HG02759 (cell line): ENCODE measurements at regions not wholly inside any gene's neighbourhood (a gene's known extent, or its start where the extent isn't known, plus 50 kb on each side); places are given as distances from the start of the nearest gene placed in this dataset.

Experiments
- ATAC-seq: cut with Tn5 transposase; IDR thresholded peaks from one replicate; pipeline ENCODE4 v1.9.1; 2021; ENCODE audit warnings: mild to moderate bottlenecking, moderate library complexity; ENCODE audit not compliant: unreplicated experiment

- ATAC-seq, result no peak
Observed at GRCh38 chr13:26989957-26990713, 181.5 kb downstream of the USP12 start.

GRCh38 chr13:26989261-26989956, 182.2 kb downstream of the USP12 start:
- ATAC-seq, result no peak

- no peak for ATAC-seq
Observed at GRCh38 chr13:26988059-26988769, 183.4 kb downstream of the USP12 start.

DNA sequence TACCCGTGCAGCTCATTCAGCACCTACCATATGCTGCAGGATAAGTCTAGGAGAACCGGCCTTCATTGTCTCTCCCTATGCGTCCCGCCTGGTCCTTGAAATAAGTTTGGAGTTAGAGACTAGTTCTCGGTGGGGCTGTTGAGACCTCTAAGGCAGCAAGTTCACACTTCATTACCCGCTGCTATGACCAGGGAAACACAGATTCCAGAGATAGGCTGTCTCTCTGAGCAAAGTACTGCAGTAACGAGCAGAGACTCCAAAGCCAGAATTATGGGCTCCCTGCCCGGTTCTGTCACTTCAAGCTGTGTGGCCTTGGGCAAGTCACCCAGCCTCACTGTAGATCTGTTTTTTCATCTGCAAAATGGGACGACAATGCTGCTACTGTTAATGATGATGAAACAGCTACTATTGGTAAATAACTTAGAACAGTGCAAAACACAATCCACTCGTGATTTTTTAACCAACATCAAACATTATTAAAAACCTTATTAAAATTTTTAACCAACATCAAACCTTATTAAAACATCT, 184.1 kb downstream of the USP12 start:
- ATAC-seq, result no peak

GRCh38 chr13:26985285-26985878, 186.2 kb downstream of the USP12 start:
- ATAC-seq, result no peak

DNA sequence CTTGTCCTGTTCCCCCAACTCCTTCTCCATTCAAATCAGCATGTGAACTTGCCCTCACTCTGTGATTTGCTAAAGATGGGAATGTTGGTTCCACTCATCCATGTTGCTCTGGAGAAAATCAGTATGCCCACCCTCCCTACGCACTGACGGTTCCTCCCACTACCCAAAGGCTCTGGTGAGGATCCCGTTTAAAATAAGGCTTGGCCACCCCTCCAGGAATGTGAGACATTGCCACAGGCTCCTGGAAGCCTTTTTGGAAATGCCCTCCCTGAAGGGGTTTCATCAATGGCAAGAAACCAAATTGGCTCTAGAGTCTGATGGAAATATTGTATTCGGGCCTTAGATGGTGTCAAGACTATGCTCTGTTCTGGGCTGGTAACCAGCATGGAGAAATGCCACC, 187.3 kb downstream of the USP12 start:
- no peak for ATAC-seq

GRCh38 chr13:26983543-26984320, 187.9 kb downstream of the USP12 start:
- no peak for ATAC-seq

- ATAC-seq, result no peak
Observed at GRCh38 chr13:26980099-26981031, 191.2 kb downstream of the USP12 start.

DNA sequence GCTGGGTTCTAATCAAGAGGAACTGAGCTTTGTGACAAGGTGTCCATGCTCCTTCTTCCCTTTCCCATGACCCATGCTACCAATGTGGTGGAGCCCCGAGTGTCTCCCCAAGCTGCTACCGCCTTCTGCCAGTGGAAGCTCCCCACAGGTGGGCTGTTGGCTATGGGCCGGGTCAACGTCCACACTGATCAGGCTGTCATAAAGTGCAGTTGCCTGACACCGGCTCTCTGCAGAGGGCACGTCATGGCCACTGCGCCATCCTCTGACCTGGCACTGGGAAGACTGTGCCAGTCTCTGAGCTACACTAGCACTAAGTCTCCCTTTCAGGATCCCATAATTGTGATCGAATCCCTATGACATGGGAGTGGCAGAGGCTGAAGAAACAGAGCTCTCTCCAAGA, 192.3 kb downstream of the USP12 start:
- no peak for ATAC-seq

GRCh38 chr13:26978081-26978860, 193.3 kb downstream of the USP12 start:
- no peak for ATAC-seq

GRCh38 chr13:26977541-26977940, 194.1 kb downstream of the USP12 start:
- no peak for ATAC-seq

DNA sequence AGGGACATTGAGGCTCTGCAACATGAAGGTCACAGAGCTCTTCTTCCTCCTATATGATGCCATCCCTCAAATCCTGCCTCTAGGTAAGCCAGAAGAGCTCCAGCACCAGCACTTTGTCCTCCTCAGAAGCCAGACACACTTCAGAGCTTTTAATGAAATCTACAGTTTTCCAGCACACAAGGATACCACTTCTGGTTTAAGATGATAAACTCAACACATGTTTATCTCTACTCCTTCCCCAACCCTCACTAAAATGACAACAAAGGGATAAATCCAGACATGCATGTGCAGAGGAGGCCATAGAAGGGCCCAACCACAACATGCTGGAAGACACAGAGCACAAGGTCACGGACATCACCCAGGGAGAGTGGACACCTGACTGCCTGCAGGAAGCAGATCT, 195.3 kb downstream of the USP12 start:
- no peak for ATAC-seq

DNA sequence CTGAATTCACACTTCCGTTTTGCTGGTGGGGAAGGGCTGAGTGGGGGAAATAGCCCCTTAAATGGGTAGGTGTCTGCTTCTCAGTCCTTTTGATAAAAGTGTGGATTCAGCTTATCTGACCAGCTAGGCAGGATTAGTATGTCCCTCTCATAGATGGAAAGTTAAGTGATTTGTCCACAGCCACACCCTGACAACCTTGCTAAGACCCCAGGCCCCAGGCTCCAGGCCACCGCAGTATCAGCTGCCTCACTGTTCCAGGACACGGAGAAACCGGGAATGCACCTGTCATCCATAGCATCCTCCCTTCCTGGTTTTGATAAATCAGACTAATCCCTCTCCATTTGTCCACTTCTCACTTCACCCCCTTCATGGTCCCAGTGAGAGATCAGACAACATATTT, 197.7 kb downstream of the USP12 start:
- no peak for ATAC-seq

DNA sequence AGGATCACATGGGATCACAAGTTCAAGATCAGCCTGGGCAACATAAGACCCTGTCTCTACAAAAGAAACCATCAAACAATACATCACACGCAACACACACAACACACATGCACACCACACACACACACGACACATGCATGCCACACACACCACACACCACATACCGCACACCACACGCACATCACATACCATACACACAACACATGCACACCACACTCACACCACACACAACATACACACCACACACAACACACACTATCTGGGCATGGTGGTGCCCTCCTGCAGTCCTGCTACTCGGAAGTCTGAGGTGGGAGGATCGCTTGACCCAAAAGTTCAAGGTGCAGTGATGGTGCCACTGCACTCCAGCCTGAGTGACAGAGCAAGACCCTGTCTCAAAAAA, 198.3 kb downstream of the USP12 start:
- ATAC-seq, result no peak

- ATAC-seq, result peak; percentile 57
Observed at GRCh38 chr13:26971990-26972887, 199.4 kb downstream of the USP12 start.

DNA sequence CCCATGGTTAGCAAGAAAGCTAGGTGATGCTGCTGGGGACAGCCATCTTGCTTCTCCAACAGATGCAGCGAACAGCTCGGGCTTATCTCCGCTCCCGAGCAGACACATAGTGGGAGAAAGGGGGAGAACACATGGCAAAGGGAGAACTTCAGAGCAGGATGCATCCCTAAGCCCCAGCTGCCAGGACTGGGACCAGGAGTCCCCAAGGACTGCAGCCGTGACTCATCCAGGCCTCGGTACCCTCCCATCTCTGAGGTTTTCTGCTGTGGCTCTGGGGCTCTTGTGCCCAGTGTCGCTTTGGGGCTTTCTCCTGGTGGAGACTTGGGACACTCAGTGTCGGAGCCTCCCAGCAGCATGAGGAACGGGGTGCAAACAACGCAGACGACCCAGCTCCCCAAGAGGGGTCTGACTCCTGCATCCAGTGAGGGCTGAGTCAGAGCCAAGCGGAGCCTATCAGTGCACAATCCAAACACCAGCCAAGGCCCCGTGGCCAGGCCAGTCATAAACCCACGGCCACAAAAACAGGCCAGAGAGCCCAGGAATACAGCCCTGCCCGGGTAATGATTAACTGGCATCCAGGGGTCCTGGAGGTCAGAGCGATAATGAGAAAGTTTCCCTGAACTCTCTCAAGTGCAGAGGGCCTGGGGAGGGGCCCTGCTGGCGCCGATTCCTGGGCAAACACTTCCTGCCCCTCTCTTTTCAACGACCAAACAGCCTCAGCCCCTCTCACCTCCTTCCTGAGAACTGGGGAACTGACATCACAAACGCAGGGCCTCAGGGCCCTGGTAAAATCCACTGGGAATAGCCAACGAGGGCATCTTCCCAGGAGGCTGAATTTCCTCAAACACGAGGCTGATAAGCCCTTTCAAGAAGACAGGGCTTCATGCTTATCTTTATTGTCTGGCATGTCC, 202.9 kb downstream of the USP12 start:
- no peak for ATAC-seq
